ENCODE measurements at regions not wholly inside any gene's neighbourhood (a gene's known extent, or its start where the extent isn't known, plus 50 kb on each side); places are given as distances from the start of the nearest gene placed in this dataset.

- Histone ChIP-seq H3K27ac (no peak overlapping the region), H3K9me3 (ENCODE audit: low read depth) (no peaks in the 10 kb centered on the region), H3K27me3 (no peaks in the 10 kb centered on the region), H3K4me3 (no peak overlapping the region), H3K36me3 (replicated peaks; ENCODE audit: insufficient read depth, low read depth) (no peaks in the 10 kb centered on the region), H2AFZ (no peak overlapping the region), H3K4me2 (no peak overlapping the region), H4K20me1 (ENCODE audit: insufficient read depth, poor library complexity, severe bottlenecking) (no peaks in the 10 kb centered on the region), H3K79me2 (no peaks in the 10 kb centered on the region), H3K4me1 (ENCODE audit: insufficient read depth) (no peaks in the 10 kb centered on the region), H3K9me2 (replicated peaks; ENCODE audit: insufficient read depth) (no peaks in the 10 kb centered on the region)
- no peak for TF ChIP-seq EZH2 (IDR thresholded peaks at IDR 0.05; ENCODE audit: borderline replicate concordance)
- TF ChIP-seq EZH2phosphoT487 (IDR thresholded peaks at IDR 0.05; ENCODE audit: low read depth, severe bottlenecking, unreplicated experiment): no peak
- TF ChIP-seq CTCF (IDR thresholded peaks at IDR 0.05; ENCODE audit: poor library complexity): no peak
- WGBS (ENCODE audit: low lambda C conversion rate, missing lambda C conversion rate): 32% methylated on average over 1 of the region's 1 CpG
- DNase-seq (ENCODE audit: low spot score): no peak
Observed at GRCh38 chr13:53126841-53127245, 98.2 kb downstream of the OLFM4 start.

GRCh38 chr13:53127373-53127772 lies 98.8 kb downstream of the OLFM4 start:
- Histone ChIP-seq H3K27me3 (no peaks in the 10 kb centered on the region), H3K9me3 (ENCODE audit: low read depth) (no peaks in the 10 kb centered on the region), H3K4me2 (no peak overlapping the region), H4K20me1 (ENCODE audit: insufficient read depth, poor library complexity, severe bottlenecking) (no peaks in the 10 kb centered on the region), H3K79me2 (no peaks in the 10 kb centered on the region), H3K4me1 (ENCODE audit: insufficient read depth) (no peaks in the 10 kb centered on the region), H3K4me3 (no peak overlapping the region), H3K9me2 (replicated peaks; ENCODE audit: insufficient read depth) (no peaks in the 10 kb centered on the region), H3K36me3 (replicated peaks; ENCODE audit: insufficient read depth, low read depth) (no peaks in the 10 kb centered on the region), H3K27ac (no peak overlapping the region), H2AFZ (no peak overlapping the region)
- TF ChIP-seq CTCF (IDR thresholded peaks at IDR 0.05; ENCODE audit: poor library complexity): no peak
- no peak for TF ChIP-seq EZH2 (IDR thresholded peaks at IDR 0.05; ENCODE audit: borderline replicate concordance)
- TF ChIP-seq EZH2phosphoT487 (IDR thresholded peaks at IDR 0.05; ENCODE audit: low read depth, severe bottlenecking, unreplicated experiment): no peak
- DNase-seq (ENCODE audit: low spot score): no peak
- 46% methylated on average over 2 of the region's 2 CpGs for WGBS (ENCODE audit: low lambda C conversion rate, missing lambda C conversion rate)

- DNase-seq (ENCODE audit: low spot score): no peak
- TF ChIP-seq EZH2 (IDR thresholded peaks at IDR 0.05; ENCODE audit: borderline replicate concordance) (no peak), CTCF (IDR thresholded peaks at IDR 0.05; ENCODE audit: poor library complexity) (no peak), EZH2phosphoT487 (IDR thresholded peaks at IDR 0.05; ENCODE audit: low read depth, severe bottlenecking, unreplicated experiment) (no peak)
- WGBS (ENCODE audit: low lambda C conversion rate, missing lambda C conversion rate): 80% methylated on average over 2 of the region's 2 CpGs
- Histone ChIP-seq H3K27me3 (no peaks in the 10 kb centered on the region), H2AFZ (no peak overlapping the region), H3K4me2 (no peak overlapping the region), H3K9me3 (ENCODE audit: low read depth) (no peaks in the 10 kb centered on the region), H3K4me3 (no peak overlapping the region), H3K79me2 (no peaks in the 10 kb centered on the region), H3K27ac (no peak overlapping the region), H3K36me3 (replicated peaks; ENCODE audit: insufficient read depth, low read depth) (no peaks in the 10 kb centered on the region), H3K9me2 (replicated peaks; ENCODE audit: insufficient read depth) (no peaks in the 10 kb centered on the region), H4K20me1 (ENCODE audit: insufficient read depth, poor library complexity, severe bottlenecking) (no peaks in the 10 kb centered on the region), H3K4me1 (ENCODE audit: insufficient read depth) (no peaks in the 10 kb centered on the region)
Observed at GRCh38 chr13:53129864-53130393, 101.3 kb downstream of the OLFM4 start.

GRCh38 chr13:53131361-53131760 lies 102.7 kb downstream of the OLFM4 start:
- no peaks in the 10 kb centered on the region for H4K20me1 ChIP-seq (ENCODE audit: insufficient read depth, poor library complexity, severe bottlenecking)
- no peaks in the 10 kb centered on the region for H3K4me1 ChIP-seq (ENCODE audit: insufficient read depth)
- TF ChIP-seq EZH2phosphoT487 (IDR thresholded peaks at IDR 0.05; ENCODE audit: low read depth, severe bottlenecking, unreplicated experiment) (no peak), EZH2 (IDR thresholded peaks at IDR 0.05; ENCODE audit: borderline replicate concordance) (no peak), CTCF (IDR thresholded peaks at IDR 0.05; ENCODE audit: poor library complexity) (no peak)
- no peak overlapping the region for H3K4me3 ChIP-seq
- H3K36me3 ChIP-seq (replicated peaks; ENCODE audit: insufficient read depth, low read depth): no peaks in the 10 kb centered on the region
- DNase-seq (ENCODE audit: low spot score): no peak
- no peaks in the 10 kb centered on the region for H3K27me3 ChIP-seq
- H3K4me2 ChIP-seq: no peak overlapping the region
- 91% methylated on average over 3 of the region's 3 CpGs for WGBS (ENCODE audit: low lambda C conversion rate, missing lambda C conversion rate)
- H3K9me3 ChIP-seq (ENCODE audit: low read depth): no peaks in the 10 kb centered on the region
- H2AFZ ChIP-seq: no peak overlapping the region
- H3K79me2 ChIP-seq: no peaks in the 10 kb centered on the region
- H3K27ac ChIP-seq: no peak overlapping the region
- H3K9me2 ChIP-seq (replicated peaks; ENCODE audit: insufficient read depth): no peaks in the 10 kb centered on the region
